ENCODE measurements at regions not wholly inside any gene's neighbourhood (a gene's known extent, or its start where the extent isn't known, plus 50 kb on each side); places are given as distances from the start of the nearest gene placed in this dataset.

DNA sequence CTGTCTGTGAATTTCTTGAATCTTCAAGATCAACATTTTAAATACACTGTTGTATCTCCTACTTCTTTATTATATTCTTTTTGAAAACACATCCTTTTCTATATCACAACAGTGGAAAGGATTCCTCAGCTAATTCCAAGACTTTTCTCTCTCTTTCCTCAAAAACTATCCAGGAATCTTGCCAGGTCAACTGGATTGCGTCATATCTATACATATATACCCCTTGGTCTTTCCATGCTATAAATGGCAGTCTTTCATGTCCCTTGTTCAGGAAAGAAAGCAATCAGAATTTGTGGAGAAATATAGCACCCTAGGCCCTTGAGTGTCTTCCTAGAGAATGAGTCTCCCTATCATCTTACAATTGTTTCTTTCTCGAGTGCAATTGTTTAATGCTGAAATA is 149.0 kb downstream of the KCNA5 start:
- Histone ChIP-seq H3K9me2 (ENCODE audit: insufficient read depth, low read length) (no peaks in the 10 kb centered on the region), H3K36me3 (ENCODE audit: insufficient read depth, low read length) (no peaks in the 10 kb centered on the region), H3K27ac (ENCODE audit: low read depth, low read length, poor library complexity, severe bottlenecking) (no peak overlapping the region), H3K4me3 (ENCODE audit: low read depth, low read length, poor library complexity, severe bottlenecking) (no peak overlapping the region), H3K4me1 (ENCODE audit: insufficient read depth, low read length, poor library complexity, severe bottlenecking) (no peaks in the 10 kb centered on the region), H3K9me3 (ENCODE audit: low read length) (no peaks in the 10 kb centered on the region), H2AFZ (ENCODE audit: low read length) (no peak overlapping the region), H3K79me2 (ENCODE audit: insufficient read depth, low read depth, low read length) (no peaks in the 10 kb centered on the region), H3K4me2 (ENCODE audit: low read length) (no peak overlapping the region), H4K20me1 (ENCODE audit: insufficient read depth, low read length) (no peaks in the 10 kb centered on the region)
- no TSS peak for BruUV-seq (replicated peaks)
- no peak for TF ChIP-seq CTCF (conservative IDR thresholded peaks at IDR 0.05; ENCODE audit: low read length)
- no peak for TF ChIP-seq EZH2phosphoT487 (IDR thresholded peaks at IDR 0.05; ENCODE audit: borderline replicate concordance, low read depth, low read length)
- intact Hi-C loops (cut with micrococcal nuclease; ENCODE audit: unreplicated experiment): no loop called here
- DNase-seq (ENCODE audit: low spot score): no peak
- CTCF ChIA-PET (ENCODE audit: unreplicated experiment): no interaction called here
- POLR2A ChIA-PET: interaction anchor here (1.7 kb wide), 1 partner anchor 10 kb away, joined by 4 read pairs; no protein-coding TSS in a partner anchor

- Histone ChIP-seq H3K36me3 (ENCODE audit: insufficient read depth, low read length) (no peaks in the 10 kb centered on the region), H3K4me3 (ENCODE audit: low read depth, low read length, poor library complexity, severe bottlenecking) (no peak overlapping the region), H3K9me3 (ENCODE audit: low read length) (no peaks in the 10 kb centered on the region), H3K4me2 (ENCODE audit: low read length) (no peak overlapping the region), H2AFZ (ENCODE audit: low read length) (no peak overlapping the region), H4K20me1 (ENCODE audit: insufficient read depth, low read length) (no peaks in the 10 kb centered on the region), H3K27ac (ENCODE audit: low read depth, low read length, poor library complexity, severe bottlenecking) (no peak overlapping the region), H3K4me1 (ENCODE audit: insufficient read depth, low read length, poor library complexity, severe bottlenecking) (no peaks in the 10 kb centered on the region), H3K79me2 (ENCODE audit: insufficient read depth, low read depth, low read length) (no peaks in the 10 kb centered on the region), H3K9me2 (ENCODE audit: insufficient read depth, low read length) (no peaks in the 10 kb centered on the region)
- BruUV-seq (replicated peaks): no TSS peak
- ChIA-PET POLR2A (interaction anchor here (1.0 to 1.7 kb wide), 2 partner anchors 11 to 30 kb away, joined by 3 to 4 read pairs; no protein-coding TSS in a partner anchor), CTCF (ENCODE audit: unreplicated experiment) (no interaction called here)
- DNase-seq (ENCODE audit: low spot score): no peak
- intact Hi-C loops (cut with micrococcal nuclease; ENCODE audit: unreplicated experiment): no loop called here
- TF ChIP-seq CTCF (conservative IDR thresholded peaks at IDR 0.05; ENCODE audit: low read length): no peak
- no peak for TF ChIP-seq EZH2phosphoT487 (IDR thresholded peaks at IDR 0.05; ENCODE audit: borderline replicate concordance, low read depth, low read length)
These were observed 150.6 kb downstream of the KCNA5 start for GRCh38 chr12:5194306-5194705.

GRCh38 chr12:5195244-5195643 is 151.6 kb downstream of the KCNA5 start:
- Histone ChIP-seq H3K9me2 (ENCODE audit: insufficient read depth, low read length) (no peaks in the 10 kb centered on the region), H3K36me3 (ENCODE audit: insufficient read depth, low read length) (no peaks in the 10 kb centered on the region), H3K27ac (ENCODE audit: low read depth, low read length, poor library complexity, severe bottlenecking) (no peak overlapping the region), H2AFZ (ENCODE audit: low read length) (no peak overlapping the region), H3K4me2 (ENCODE audit: low read length) (no peak overlapping the region), H3K79me2 (ENCODE audit: insufficient read depth, low read depth, low read length) (no peaks in the 10 kb centered on the region), H3K4me3 (ENCODE audit: low read depth, low read length, poor library complexity, severe bottlenecking) (no peak overlapping the region), H3K9me3 (ENCODE audit: low read length) (no peaks in the 10 kb centered on the region), H4K20me1 (ENCODE audit: insufficient read depth, low read length) (no peaks in the 10 kb centered on the region), H3K4me1 (ENCODE audit: insufficient read depth, low read length, poor library complexity, severe bottlenecking) (no peaks in the 10 kb centered on the region)
- ChIA-PET CTCF (ENCODE audit: unreplicated experiment) (no interaction called here), POLR2A (interaction anchor here (0.6 to 0.7 kb wide), 2 partner anchors 101 to 899 kb away, joined by 3 read pairs; no protein-coding TSS in a partner anchor)
- no peak for TF ChIP-seq EZH2phosphoT487 (IDR thresholded peaks at IDR 0.05; ENCODE audit: borderline replicate concordance, low read depth, low read length)
- TF ChIP-seq CTCF (conservative IDR thresholded peaks at IDR 0.05; ENCODE audit: low read length): no peak
- BruUV-seq (replicated peaks): no TSS peak
- intact Hi-C loops (cut with micrococcal nuclease; ENCODE audit: unreplicated experiment): no loop called here
- no peak for DNase-seq (ENCODE audit: low spot score)

All from OCI-LY7 (cell line).